ENCODE measurements at regions not wholly inside any gene's neighbourhood (a gene's known extent, or its start where the extent isn't known, plus 50 kb on each side); places are given as distances from the start of the nearest gene placed in this dataset.

- DNase-seq (ENCODE audit: low read depth) (no peak), FAIRE-seq (no peak)
- no peak overlapping the region for H3K4me3 ChIP-seq (ENCODE audit: low read depth, low read length)
- TF ChIP-seq, protein P1, sequence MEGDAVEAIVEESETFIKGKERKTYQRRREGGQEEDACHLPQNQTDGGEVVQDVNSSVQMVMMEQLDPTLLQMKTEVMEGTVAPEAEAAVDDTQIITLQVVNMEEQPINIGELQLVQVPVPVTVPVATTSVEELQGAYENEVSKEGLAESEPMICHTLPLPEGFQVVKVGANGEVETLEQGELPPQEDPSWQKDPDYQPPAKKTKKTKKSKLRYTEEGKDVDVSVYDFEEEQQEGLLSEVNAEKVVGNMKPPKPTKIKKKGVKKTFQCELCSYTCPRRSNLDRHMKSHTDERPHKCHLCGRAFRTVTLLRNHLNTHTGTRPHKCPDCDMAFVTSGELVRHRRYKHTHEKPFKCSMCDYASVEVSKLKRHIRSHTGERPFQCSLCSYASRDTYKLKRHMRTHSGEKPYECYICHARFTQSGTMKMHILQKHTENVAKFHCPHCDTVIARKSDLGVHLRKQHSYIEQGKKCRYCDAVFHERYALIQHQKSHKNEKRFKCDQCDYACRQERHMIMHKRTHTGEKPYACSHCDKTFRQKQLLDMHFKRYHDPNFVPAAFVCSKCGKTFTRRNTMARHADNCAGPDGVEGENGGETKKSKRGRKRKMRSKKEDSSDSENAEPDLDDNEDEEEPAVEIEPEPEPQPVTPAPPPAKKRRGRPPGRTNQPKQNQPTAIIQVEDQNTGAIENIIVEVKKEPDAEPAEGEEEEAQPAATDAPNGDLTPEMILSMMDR (IDR thresholded peaks at IDR 0.05; ENCODE audit: insufficient read depth, low read length, severe bottlenecking) = no peak
- H3K36me3 ChIP-seq (ENCODE audit: control insufficient read depth, insufficient read depth, low read length) = no peaks in the 10 kb centered on the region
- no peaks in the 10 kb centered on the region for H3K27me3 ChIP-seq (ENCODE audit: control insufficient read depth, insufficient read depth, low read length)
These were observed 120.2 kb upstream of the DAB2 start for GRCh38 chr5:39544941-39545340.

GRCh38 chr5:39543335-39543734 lies 118.6 kb upstream of the DAB2 start:
- Histone ChIP-seq H3K27me3 (ENCODE audit: control insufficient read depth, insufficient read depth, low read length) (no peaks in the 10 kb centered on the region), H3K36me3 (ENCODE audit: control insufficient read depth, insufficient read depth, low read length) (no peaks in the 10 kb centered on the region), H3K4me3 (ENCODE audit: low read depth, low read length) (no peak overlapping the region)
- TF ChIP-seq, protein P1 (IDR thresholded peaks at IDR 0.05; ENCODE audit: insufficient read depth, low read length, severe bottlenecking) = no peak
- FAIRE-seq (no peak), DNase-seq (ENCODE audit: low read depth) (peak; percentile 79)

- Histone ChIP-seq H3K36me3 (ENCODE audit: control insufficient read depth, insufficient read depth, low read length) (no peaks in the 10 kb centered on the region), H3K4me3 (ENCODE audit: low read depth, low read length) (no peak overlapping the region), H3K27me3 (ENCODE audit: control insufficient read depth, insufficient read depth, low read length) (no peaks in the 10 kb centered on the region)
- no peak for FAIRE-seq
- TF ChIP-seq, protein P1 (IDR thresholded peaks at IDR 0.05; ENCODE audit: insufficient read depth, low read length, severe bottlenecking) = no peak
- DNase-seq (ENCODE audit: low read depth) = no peak
These were observed 117.9 kb upstream of the DAB2 start for GRCh38 chr5:39542511-39543285.

- TF ChIP-seq, protein P1 (IDR thresholded peaks at IDR 0.05; ENCODE audit: insufficient read depth, low read length, severe bottlenecking) = no peak
- no peaks in the 10 kb centered on the region for H3K36me3 ChIP-seq (ENCODE audit: control insufficient read depth, insufficient read depth, low read length)
- H3K27me3 ChIP-seq (ENCODE audit: control insufficient read depth, insufficient read depth, low read length) = no peaks in the 10 kb centered on the region
- FAIRE-seq (no peak), DNase-seq (ENCODE audit: low read depth) (no peak)
- no peak overlapping the region for H3K4me3 ChIP-seq (ENCODE audit: low read depth, low read length)
These were observed 117.1 kb upstream of the DAB2 start for GRCh38 chr5:39541920-39542319.

DNA sequence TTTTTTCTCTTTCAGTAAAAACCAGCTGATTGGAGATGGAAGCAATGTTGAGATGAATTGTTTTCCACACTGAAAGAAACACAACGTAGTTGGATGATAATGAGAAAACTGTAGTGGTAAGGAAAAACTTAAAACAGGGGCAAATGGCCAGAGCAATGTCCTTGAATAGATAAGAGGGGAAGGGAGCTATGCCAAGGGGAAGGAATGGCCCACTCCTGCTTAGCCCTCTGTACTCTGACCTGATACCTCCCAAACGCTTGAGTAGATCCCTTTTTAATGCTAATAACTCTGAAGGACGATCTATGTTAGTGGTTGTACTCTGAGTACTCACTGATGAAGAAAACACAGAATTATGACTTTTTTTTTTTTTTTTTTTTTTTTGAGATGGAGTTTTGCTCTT lies 114.7 kb upstream of the DAB2 start:
- TF ChIP-seq, protein P1 (IDR thresholded peaks at IDR 0.05; ENCODE audit: insufficient read depth, low read length, severe bottlenecking) = no peak
- FAIRE-seq (no peak), DNase-seq (ENCODE audit: low read depth) (no peak)
- H3K36me3 ChIP-seq (ENCODE audit: control insufficient read depth, insufficient read depth, low read length) = no peaks in the 10 kb centered on the region
- no peak overlapping the region for H3K4me3 ChIP-seq (ENCODE audit: low read depth, low read length)
- no peaks in the 10 kb centered on the region for H3K27me3 ChIP-seq (ENCODE audit: control insufficient read depth, insufficient read depth, low read length)

GRCh38 chr5:39534690-39535089 lies 109.9 kb upstream of the DAB2 start:
- Histone ChIP-seq H3K36me3 (ENCODE audit: control insufficient read depth, insufficient read depth, low read length) (no peaks in the 10 kb centered on the region), H3K4me3 (ENCODE audit: low read depth, low read length) (no peak overlapping the region), H3K27me3 (ENCODE audit: control insufficient read depth, insufficient read depth, low read length) (no peaks in the 10 kb centered on the region)
- TF ChIP-seq, protein P1 (IDR thresholded peaks at IDR 0.05; ENCODE audit: insufficient read depth, low read length, severe bottlenecking) = no peak
- DNase-seq (ENCODE audit: low read depth) = no peak
- no peak for FAIRE-seq

Data from bronchial epithelial cell (primary cell).